Thyroid gland (tissue), 4 donors: ENCODE measurements at regions not wholly inside any gene's neighbourhood (a gene's known extent, or its start where the extent isn't known, plus 50 kb on each side); places are given as distances from the start of the nearest gene placed in this dataset.

Experiments
- POLR2A ChIP-seq, 2 donors: fragments of 450-650 bp; IDR thresholded peaks; one replicate each; pipeline ENCODE4 v1.6.1; 2017; ENCODE audit warnings: antibody characterized with exemption in 2 of 2, mild to moderate bottlenecking in 2 of 2, moderate library complexity in 1 of 2
- TF ChIP-seq, protein P1 (sequence below), 6 experiments: fragments of 200-600 bp in 3 of 6; fragments of 450-650 bp in 3 of 6; sonication (generic) in 3 of 6; IDR thresholded peaks; one replicate each; pipeline ENCODE4 v1.5.1; 2016 to 2019; ENCODE audit warnings: antibody characterized with exemption in 6 of 6, mild to moderate bottlenecking in 2 of 6, inconsistent platforms in 1 of 6, moderate library complexity in 1 of 6

DNA sequence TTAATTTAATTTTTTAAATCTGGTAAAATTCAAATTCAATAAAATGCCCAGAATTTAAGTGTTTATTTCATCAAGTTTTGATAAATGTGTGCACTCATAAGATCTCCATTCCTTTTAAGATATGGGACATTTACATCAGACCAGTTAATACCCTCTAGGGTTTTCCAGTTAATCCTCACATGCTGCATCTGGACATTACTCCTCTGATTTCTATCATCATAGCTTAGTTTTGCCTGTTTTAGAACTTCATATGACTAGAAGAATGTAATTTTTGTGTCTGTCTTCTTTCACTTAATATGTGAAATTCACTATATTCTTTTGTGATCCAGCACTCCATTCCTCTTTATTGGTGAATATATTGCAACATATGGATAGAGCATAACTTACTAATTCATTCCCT, 727.7 kb upstream of the FAM241A start:
- TF ChIP-seq, protein P1, sequence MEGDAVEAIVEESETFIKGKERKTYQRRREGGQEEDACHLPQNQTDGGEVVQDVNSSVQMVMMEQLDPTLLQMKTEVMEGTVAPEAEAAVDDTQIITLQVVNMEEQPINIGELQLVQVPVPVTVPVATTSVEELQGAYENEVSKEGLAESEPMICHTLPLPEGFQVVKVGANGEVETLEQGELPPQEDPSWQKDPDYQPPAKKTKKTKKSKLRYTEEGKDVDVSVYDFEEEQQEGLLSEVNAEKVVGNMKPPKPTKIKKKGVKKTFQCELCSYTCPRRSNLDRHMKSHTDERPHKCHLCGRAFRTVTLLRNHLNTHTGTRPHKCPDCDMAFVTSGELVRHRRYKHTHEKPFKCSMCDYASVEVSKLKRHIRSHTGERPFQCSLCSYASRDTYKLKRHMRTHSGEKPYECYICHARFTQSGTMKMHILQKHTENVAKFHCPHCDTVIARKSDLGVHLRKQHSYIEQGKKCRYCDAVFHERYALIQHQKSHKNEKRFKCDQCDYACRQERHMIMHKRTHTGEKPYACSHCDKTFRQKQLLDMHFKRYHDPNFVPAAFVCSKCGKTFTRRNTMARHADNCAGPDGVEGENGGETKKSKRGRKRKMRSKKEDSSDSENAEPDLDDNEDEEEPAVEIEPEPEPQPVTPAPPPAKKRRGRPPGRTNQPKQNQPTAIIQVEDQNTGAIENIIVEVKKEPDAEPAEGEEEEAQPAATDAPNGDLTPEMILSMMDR (IDR thresholded peaks at IDR 0.05): no peak
- TF ChIP-seq POLR2A (IDR thresholded peaks at IDR 0.05): no peak
